HG03457 (cell line): ENCODE measurements at regions not wholly inside any gene's neighbourhood (a gene's known extent, or its start where the extent isn't known, plus 50 kb on each side); places are given as distances from the start of the nearest gene placed in this dataset.
"Not testable (repeated sequence)": the region's sequence is repeated elsewhere in the genome, so short reads cannot be mapped to it uniquely, and the experiment has no call there.

Source experiments
- ATAC-seq: cut with Tn5 transposase; IDR thresholded peaks from one replicate; pipeline ENCODE4 v1.9.1; 2021; ENCODE audit warnings: moderate number of reproducible peaks; ENCODE audit not compliant: unreplicated experiment

DNA sequence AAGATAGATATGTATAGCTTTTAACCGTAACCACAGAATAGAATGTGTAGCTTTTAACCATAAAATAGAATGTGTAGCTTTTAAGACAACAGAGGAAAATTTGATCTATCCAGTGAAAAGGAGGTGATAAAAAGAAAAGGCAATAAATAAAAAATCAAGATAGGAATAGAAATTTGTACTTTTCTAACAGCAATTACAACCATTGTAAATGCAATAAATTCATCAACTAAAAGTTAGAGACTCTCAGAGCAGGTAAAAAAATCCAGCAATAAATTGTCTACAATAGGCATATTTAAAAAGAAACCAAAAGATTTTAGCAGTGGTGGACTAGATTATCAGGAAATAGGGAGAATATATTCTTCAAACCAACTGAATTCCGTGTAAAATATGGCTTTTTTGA, 63.8 kb upstream of the ABHD2 start:
- no peak for ATAC-seq

- ATAC-seq = no peak
Measured at GRCh38 chr15:89026167-89026566, 62.1 kb upstream of the ABHD2 start.

DNA sequence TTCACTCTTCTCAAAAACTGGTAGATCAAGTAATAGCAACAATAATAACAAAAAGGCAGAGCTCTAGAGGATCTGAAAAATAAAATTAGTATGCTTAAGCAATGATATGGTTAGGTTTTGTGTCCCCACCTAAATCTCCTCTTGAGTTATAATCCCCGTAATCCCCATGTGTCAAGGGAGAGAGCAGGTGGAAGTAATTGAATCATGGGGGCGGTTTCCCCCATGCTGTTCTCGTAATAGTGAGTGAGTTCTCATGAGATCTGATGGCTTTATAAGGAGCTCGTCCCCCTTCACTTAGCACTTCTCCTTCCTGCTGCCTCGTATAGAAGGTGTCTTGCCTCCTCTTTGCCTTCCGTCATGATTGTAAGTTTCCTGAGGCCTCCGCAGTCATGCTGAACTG, 60.2 kb upstream of the ABHD2 start:
- no peak for ATAC-seq

DNA sequence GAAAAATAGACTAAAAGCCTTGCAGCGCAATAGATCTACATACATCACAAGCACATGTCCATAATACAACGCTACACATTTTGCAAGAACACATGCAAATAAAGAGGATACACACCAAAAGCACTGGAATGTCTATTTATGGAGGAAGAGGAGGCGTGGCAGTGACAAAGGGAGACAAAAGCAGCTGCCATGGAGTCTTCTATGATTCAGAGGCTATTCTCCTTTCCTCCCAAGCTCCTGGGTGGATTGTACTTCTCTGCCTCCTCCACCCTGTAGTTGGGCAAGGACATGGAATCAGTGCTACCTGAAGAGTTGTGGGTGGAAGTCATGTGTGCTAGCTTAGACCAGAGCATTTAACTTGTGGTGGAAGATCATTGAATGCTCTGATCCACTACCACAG, 57.9 kb upstream of the ABHD2 start:
- ATAC-seq = no peak

GRCh38 chr15:89031637-89032285, 56.5 kb upstream of the ABHD2 start:
- not testable (repeated sequence) for ATAC-seq

GRCh38 chr15:89034305-89034704, 54.0 kb upstream of the ABHD2 start:
- no peak for ATAC-seq

GRCh38 chr15:89035150-89035549, 53.1 kb upstream of the ABHD2 start:
- ATAC-seq = no peak

GRCh38 chr15:89035658-89036057, 52.6 kb upstream of the ABHD2 start:
- no peak for ATAC-seq

DNA sequence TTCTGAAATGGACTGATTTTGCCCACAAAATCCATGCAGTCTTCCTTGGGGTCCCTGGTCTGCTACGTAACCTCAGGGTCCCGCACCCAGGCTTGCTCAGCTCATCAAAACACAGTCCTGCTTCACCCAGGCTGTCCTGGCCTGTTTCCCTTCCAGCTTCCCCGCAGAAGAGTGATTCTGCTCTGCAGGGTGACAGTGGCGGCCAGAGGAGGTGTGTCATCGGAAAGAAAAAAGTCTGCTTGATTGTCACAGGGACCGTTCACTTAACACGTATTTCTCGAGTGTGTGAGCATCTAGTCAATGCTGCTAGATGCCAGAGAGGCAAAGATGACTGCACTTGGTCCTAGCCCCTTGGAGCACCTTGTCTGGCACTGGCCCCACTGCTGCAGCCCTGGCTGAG, 50.1 kb upstream of the ABHD2 start:
- ATAC-seq = no peak
